ENCODE measurements at regions not wholly inside any gene's neighbourhood (a gene's known extent, or its start where the extent isn't known, plus 50 kb on each side); places are given as distances from the start of the nearest gene placed in this dataset.

DNA sequence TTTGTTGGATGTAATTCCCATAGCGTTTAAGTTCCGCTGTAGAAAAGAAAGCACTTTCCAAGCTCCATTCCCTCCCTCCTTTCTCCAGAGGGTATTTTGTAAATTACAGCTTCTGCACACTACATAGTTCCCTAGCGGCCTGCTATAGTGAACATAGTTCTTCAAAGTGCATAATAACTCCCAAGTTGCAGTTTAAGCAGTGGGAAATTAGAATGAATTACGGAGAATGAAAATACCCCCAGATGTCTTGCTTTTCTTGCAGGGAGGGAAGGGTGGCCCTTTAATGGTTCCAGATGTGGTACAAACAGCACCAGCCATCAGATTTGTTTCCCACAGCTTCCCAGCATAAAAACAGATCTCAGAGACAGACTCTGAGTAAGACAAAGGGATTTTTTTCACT lies 893.9 kb downstream of the SUCLG1 start:
- no peak for DNase-seq (ENCODE audit: low spot score)

DNA sequence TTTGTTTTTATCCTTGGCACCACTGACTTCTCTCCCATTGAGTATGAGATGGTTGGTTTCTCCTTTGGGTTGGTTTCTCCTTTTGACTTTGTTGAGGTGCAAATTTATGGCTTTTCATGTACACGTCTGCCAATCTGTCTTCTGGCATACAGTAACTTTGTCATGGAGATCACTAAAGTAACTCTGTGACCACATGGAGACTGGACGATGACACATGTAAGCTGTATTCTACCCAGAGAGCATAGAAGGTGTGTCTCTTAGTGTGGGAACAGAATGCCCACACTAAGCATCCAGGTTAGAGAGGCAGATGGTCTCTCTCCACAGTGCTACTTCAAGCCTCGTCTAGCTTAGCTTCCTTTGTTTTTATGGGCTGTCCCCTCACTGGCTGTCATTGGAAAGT lies 897.5 kb downstream of the SUCLG1 start:
- DNase-seq (ENCODE audit: low spot score), result no peak

DNA sequence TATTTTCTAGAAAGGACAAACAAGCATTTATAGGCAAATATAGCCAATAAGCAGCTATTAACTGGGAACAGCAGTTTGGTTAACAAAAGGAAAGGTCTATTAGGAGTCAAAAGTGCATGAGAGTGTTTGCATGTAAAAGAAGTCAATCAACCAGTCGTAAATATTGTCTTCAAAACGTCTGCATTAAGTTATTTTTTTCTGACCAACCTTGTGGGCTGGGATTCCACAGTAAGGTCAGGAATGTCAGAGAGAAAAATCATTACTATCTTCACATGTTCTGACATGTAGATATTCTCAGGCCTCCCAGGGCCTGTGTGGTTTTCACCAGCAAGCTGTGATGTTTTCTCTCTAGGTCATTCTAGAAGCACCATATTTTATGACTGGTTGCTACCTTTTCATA lies 922.5 kb downstream of the SUCLG1 start:
- DNase-seq (ENCODE audit: low spot score), result no peak

DNA sequence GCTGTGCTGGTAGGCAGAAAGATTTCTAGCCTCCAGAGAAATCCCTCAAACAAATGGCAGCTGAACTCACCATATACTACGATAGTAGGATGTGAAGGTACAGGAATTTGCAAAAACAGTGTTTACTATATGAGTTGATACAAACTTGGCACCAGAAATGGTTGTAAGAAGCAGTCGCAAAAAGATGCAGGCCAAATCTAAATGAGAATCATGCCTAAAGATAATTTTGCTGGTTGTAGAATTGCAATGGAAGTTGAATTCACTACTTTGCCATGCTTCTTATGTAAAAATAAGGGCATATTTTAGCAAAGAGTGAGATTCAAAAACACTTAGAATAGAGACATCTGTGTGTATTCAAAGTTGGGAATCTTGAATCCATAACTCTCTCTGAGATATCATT lies 924.7 kb downstream of the SUCLG1 start:
- no peak for DNase-seq (ENCODE audit: low spot score)

DNA sequence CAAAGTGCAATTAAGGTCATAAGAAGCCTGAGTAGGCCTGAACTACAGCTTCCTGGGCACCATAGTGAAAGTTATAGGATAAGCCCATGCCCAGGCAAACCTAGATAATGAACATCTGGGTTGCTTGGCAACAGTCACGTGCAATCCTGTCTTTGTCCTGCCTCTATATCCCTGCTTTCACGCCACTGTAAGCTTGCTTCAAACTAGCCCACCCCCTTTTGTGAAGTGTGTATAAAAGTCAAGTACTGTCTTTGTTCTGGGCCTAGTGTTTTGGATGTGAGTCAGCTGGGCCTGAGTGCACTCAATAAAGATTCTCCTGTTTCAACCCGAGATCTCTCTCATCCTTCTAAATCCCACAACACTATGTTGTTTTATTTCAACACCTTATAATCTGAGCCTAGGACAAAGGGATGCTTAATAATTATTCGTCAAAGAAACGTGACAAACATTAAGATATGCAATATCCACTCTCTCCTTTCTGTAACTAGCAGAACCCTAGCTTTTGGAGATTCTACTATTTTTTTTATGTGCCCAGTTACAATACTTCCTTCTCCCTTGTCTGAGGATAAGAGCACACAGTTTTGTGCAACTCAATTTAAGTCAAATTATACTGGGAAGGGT lies 927.8 kb downstream of the SUCLG1 start:
- no peak for DNase-seq (ENCODE audit: low spot score)

DNA sequence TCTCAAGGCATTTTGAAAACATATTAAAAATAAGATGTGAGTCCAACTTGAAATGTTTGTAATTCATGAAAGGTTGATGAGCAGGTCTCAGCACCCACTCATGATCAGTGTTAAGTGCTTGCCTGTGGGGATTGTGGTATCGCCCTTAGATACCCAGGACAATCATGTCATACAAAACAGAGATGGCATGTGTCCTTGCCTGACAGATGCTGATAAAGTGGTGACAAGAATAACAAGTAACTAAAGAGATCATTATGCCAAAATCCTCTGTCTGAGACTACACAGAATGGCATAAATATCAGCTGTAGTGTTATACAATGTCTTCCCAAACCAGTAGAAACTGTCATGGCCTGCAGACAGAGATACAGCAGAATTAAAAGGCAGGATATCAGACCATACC lies 930.3 kb downstream of the SUCLG1 start:
- DNase-seq (ENCODE audit: low spot score), result no peak

DNA sequence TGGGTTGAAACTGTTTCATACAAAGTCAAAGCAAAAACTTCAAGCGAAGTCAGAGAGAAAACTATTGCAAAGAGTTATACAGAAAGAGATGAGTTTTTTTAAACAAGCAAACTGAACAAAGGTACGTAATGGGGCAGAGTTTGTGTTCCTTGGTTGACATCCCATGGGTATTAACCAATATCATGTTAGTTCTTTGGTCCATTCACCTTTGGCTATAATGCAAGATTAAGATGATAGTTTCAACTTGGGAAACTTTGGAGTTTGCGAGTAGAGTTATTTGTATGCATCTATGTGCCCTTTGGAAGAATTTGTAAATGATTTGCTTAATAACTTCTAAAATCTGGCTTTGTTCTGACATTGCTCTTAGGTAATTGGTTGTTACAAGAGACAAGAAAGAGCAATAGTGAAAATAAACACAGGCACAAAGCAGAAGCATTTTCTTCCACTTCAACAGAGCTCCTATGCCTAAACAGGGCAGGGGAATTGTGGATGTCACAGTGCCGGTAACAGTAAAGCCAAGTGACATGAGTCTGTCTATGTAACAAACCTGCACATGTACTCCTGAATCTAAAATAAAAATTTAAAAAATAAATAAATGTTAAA lies 936.1 kb downstream of the SUCLG1 start:
- no peak for DNase-seq (ENCODE audit: low spot score)

DNA sequence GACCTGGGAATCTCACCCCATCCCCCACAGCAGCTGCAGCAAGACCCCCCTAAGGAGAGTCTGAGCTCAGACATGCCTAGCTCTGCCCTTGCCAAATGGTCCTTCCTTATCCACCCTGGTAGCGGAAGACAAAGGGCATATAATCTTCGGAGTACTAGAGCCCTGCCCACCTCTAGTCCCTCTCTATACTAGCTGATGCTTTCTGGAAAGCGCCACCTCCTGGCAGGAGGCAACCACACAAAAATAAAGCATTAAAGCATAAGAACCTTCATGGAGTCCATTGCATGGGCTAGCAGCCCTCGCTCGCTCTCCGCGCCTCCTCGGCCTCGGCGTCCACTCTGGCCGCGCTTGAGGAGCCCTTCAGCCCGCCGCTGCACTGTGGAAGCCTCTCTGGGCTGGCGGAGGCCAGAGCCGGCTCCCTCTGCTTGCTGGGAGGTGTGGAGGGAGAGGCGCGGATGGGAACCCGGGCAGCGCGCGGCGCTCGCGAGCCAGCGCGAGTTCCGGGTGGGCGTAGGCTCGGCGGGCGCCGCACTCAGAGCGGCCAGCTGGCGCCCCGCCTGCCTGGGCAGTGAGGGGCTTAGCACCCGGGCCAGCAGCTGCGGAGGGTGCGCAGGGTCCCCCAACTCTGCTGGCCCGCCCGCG lies 941.2 kb downstream of the SUCLG1 start:
- no peak for DNase-seq (ENCODE audit: low spot score)

DNA sequence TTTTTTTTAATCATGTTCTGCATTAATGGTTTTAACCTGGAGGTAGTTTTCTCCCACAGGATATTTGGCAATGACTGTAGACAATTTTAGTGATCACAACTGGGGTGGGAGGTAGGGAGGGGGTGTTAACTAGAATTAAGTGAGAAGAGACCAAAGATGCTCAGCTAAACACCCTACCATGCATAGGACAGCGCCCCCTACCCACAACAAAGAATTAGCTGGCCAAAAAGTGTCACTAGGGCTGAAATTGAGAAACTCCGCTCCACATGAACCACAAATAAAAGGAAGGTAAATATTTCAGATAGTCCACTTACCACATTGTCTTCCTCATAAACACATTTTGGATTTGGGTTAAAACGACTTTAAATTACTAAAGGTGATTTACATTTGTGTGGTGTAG lies 942.6 kb downstream of the SUCLG1 start:
- no peak for DNase-seq (ENCODE audit: low spot score)

DNA sequence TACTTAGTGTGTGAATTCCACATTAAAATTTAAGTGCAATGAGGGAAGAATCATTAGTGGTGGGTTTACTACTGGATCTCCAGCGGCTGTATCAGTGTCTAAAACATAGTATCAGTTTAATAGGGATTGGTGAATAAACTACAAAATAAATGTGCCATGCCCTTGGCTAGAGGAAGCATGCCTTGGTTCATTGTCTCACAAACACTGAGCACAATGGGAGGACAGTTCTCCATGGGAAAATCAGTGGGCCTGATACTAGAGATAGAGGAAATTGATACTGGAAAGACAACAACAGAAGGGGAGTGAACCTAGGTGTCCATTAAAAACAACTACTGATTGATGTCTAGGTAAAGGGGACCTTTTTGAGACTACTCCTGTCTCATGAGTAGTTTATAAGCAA lies 971.6 kb downstream of the SUCLG1 start:
- no peak for DNase-seq (ENCODE audit: low spot score)

DNA sequence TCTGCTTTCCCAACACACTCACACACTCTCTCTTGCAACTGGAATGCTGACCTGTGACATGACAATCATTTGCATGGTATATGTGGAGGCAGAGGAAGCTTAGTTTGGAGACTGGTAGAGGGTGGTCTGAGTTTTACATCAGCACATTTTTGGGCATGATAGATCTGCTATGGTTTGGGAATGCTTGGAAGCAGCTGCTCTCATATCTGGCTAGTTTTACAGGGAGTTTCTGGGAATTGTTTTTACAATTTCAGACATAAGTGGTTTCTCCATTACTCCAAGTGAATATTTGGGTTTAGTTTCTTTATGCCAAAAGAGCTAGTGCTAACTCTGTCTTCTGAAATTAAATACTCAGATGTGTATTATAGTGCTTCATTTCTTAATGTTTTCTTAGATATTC lies 977.6 kb downstream of the SUCLG1 start:
- DNase-seq (ENCODE audit: low spot score), result no peak

DNA sequence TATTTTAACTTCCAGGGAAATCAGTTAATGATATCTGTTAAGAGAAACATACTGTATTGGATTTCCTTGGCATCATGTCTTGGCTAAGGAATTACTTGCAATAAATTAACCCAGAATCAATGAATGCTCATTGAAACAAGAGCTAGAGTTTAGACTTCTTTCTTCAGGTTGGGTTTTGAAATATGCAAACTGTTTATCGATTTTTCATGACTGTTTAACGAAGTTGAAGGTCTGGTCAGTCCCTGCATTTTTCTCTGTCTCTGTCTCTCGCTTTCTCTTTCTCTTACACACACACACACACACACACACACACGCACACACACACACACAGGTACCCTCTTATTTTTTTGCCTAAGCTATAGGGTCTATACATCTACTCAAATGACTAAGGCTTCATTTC lies 981.0 kb downstream of the SUCLG1 start:
- DNase-seq (ENCODE audit: low spot score), result no peak

DNA sequence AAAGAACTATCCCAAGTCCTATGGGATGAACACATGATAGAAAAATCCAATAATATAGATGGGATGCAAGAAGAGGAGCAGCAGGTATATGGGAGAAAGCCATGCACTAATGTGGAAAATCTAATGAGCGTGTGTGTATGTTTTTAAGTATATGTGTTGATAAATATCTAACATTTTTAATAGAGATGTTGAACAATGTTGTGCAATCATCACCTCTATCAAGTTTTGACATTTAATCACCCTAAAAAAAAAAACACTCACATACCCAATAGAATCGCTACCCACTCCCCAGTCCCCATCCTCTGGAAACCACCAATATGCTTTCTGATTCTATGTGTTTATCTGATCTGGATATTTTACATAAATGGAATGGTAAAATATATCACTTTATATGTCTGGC lies 983.7 kb downstream of the SUCLG1 start:
- DNase-seq (ENCODE audit: low spot score), result no peak

DNA sequence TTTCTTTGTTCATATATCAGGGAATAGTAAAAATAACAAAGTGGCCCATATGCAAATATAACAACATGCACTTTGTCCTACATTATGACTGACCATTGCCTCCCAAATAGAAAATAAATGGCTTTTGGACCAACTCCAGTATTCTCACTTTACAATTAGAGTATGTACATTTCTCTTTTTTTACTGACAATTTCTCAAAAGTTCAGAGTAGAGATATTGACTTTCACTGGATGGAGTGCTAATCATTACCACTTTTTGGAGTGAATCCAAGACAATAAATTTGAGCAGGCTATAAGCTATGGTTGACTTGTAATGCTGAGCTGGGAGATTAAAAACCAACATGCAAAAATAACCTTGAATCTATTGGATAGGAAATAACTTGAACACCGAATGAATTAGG lies 987.4 kb downstream of the SUCLG1 start:
- no peak for DNase-seq (ENCODE audit: low spot score)

DNA sequence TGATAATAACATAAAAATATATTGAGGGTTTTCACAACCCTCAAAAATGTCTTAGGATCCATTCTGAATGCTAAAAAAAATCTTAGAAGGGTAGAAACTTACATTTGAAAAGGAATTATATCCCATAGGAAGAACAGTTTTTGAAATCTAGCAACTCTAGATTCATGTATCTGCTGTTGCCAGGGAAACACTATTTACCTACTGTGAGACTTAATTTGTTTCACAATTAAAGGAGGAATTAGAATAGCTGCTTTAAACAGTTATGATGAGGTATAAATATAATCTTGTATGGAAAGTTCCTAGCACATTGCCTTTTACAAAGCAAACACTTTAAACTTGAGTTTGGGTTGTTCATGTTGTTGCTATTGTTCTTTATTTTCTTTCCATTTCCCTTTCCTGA lies 988.2 kb downstream of the SUCLG1 start:
- DNase-seq (ENCODE audit: low spot score), result no peak

DNA sequence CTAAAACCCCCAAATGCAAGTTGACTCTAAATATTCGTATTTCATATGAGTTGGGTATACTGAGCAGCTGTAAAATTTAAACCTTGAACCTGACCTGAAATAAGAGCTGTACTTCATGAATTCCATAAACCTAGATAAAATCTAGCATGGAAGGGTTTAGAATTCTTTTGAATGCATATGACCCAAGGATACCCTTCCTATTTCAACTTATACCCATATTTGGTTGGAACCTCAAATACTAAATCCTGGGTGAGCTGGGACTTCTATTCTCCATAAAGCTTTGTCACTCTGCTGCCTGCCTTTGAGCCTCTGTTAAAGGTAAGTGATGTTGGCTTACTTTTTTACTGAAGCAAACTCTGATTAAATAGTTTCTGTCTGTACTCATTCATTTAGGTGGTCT lies 994.6 kb downstream of the SUCLG1 start:
- DNase-seq (ENCODE audit: low spot score), result no peak

DNA sequence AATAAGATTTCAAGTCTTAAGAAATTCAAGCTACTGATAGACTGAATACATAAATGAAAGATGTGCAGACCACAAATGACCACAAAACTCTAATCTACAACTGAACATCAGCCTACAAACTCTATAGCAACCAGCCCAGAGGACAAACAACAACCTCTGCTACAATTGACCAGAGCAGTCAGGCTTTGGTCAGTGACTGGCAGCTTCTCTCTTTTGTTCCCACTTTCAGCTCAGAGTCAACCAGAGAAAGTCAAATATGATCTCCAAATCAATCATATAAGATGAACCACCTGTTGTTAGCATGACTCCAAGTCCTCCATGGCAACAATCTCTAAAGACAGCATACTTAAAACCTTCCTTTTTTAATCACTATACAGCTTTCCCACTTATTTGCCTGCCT lies 996.2 kb downstream of the SUCLG1 start:
- DNase-seq (ENCODE audit: low spot score), result no peak

DNA sequence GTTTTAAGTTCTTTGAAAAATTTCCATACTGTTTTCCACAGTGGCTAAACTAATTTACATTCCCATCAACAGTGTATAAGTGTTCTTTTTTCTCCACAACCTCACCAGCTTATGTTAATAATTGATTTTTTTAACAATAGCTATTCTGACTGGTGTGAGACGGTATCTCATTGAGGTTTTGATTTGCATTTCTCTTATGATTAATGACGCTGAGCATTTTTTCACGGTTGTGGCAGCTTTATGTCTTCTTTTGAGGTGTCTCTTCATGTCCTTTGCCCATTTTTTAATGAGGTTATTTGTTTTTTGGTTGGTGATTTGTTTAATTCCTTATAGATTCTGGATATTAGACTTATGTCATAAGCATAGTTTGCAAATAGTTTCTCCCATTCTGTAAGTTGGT lies 997.9 kb downstream of the SUCLG1 start:
- no peak for DNase-seq (ENCODE audit: low spot score)

DNA sequence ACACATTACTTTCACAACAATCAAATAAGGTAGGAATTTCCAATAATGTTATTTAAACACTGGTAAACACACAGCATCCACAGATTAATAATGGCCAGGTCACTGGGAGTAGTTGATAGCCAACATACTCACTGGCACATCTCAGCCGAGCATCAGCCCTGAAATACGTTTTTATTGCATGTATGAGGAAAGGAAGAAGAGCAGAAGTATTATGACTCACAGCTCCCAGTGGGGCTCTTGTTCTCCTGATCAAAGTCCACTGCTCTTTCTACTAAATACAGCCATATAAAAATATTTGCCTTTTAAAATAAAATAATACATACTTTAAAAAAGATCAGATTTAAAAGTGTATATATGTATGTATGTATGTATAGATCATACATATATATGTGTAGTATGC lies 999.6 kb downstream of the SUCLG1 start:
- no peak for DNase-seq (ENCODE audit: low spot score)

DNA sequence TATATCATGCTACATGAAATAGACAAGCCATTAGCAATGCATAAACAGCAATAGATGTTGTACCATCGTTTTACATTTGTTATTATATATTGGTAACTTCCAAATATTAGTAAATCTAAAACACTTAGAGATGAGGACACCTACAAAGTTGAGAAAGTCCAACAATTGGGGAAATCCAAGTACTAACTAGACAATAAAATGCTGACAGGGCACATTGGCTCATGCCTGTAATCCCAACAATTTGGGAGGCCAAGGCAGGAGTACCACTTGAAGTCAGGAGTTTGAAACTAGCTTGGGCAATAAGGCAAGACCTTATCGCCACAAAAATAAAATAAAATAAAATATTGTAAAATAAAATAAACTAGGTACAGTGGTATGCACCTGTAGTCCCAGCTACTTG lies 1023.1 kb downstream of the SUCLG1 start:
- DNase-seq (ENCODE audit: low spot score), result no peak

DNA sequence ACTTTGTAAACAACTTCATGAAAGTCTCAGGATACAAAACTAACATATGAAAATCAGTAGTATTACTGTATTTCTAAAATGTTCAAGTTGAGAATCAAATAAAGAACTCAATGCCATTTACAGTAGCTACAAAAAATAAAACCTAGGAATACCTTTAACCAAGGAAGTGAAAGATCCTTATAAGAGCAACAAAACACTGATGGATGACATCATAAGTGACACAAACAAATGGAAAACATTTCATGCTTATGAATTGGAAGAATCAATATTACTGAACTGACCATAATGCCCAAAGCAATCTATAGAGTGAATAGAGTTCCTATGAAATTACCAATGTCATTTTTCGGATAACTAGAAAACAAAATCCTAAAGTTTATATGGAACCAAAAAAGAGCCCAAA lies 1038.1 kb downstream of the SUCLG1 start:
- no peak for DNase-seq (ENCODE audit: low spot score)

DNA sequence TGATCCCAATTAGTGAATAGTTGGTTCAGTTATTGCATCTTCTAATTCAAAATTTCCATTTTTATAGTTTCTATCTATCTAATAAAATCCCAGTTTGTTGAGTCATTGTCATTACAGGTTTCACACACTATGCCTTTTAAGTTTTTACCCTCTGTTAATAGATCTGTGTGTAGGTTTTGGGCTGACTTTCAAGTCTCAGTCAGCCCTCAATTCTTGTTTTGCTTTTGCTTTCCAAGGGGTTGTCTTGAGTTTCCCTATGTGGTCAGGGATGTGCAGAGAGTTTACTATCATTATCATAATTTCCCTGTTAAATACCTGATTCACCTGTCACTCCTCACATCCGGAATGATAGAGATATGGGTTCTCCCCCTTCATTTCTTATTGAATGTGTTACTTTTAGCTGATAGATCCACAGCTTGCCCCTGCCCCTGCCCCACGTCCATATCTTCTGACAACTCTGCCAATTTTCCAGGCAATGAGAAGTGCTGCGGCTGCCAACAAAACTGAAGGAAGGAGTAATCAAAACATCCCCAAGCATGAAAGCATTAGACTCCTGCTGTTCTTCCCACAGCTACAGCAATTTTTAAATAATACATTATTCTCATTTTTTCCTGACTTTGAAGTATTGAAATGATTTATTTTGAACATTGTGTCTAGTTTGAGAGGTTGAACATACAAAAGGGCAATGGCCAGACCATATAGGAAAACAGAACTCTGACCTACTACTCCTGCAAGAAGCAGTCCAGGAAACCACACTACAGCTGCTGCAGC lies 1064.8 kb downstream of the SUCLG1 start:
- DNase-seq (ENCODE audit: low spot score), result no peak

DNA sequence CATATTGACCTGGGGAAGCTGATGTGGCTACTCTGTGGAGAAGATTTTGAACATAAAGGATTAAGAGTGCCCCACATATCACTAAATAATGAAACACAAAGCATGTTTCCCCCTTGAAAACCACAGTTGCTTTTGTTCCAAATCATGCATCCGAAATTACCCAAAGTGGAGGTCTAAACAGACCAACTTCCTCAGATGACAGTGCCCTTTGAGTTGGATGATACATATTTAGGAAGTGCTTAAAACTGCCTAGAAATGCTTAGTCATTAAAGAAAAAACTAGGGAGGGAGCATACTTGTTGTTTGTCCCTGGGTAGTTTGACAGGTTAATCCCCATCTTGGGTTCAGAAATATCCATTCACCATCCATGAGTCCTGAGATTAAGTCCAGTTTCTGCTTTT lies 1070.3 kb downstream of the SUCLG1 start:
- no peak for DNase-seq (ENCODE audit: low spot score)

Measured in left forelimb (tissue), 1 donor.